ENCODE measurements at regions not wholly inside any gene's neighbourhood (a gene's known extent, or its start where the extent isn't known, plus 50 kb on each side); places are given as distances from the start of the nearest gene placed in this dataset.
A peak's percentile ranks its signal among the peaks of the same experiment; 100 is the strongest.

DNA sequence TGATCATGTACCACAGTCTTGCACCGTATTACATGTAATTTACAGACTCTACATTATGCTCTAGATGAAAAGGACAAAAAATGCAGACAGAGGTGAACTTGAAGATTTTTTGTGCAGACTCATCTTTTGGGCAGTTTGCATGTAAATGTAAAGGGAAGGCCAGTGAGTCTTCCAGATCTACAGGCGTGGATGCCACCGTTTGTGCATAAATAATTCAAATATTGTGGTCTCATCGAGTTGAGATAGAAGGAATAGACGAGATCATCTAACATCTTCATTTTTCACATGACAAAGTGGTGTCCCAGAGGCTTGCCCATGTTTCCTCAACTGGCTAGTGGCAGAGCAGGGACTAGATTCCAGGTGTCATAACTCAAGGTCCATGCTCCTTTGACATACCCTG lies 125.2 kb downstream of the ALX1 start:
- Histone ChIP-seq H3K4me2 (ENCODE audit: extremely low read depth, insufficient read depth, low read length) (no peak overlapping the region), H2AFZ (ENCODE audit: low read length) (no peak overlapping the region), H3K27me3 (ENCODE audit: control insufficient read depth, insufficient read depth, low read length) (no peaks in the 10 kb centered on the region), H4K20me1 (ENCODE audit: control insufficient read depth, extremely low read depth, insufficient read depth, low read length) (no peaks in the 10 kb centered on the region), H3K9ac (ENCODE audit: insufficient read depth, low read length) (no peak overlapping the region), H3K79me2 (ENCODE audit: control insufficient read depth, insufficient read depth, low read length) (no peaks in the 10 kb centered on the region), H3K4me1 (ENCODE audit: control insufficient read depth, extremely low read depth, insufficient read depth, low read length) (no peaks in the 10 kb centered on the region), H3K27ac (ENCODE audit: insufficient read depth, low read length) (no peak overlapping the region), H3K4me3 (replicated peaks in 1 of 4; ENCODE audit: control extremely low read depth in 1 of 4, insufficient read depth in 1 of 4, low read depth in 3 of 4, low read length in 4 of 4) (no peak overlapping the region), H3K36me3 (ENCODE audit: control insufficient read depth, insufficient read depth, low read length) (no peaks in the 10 kb centered on the region), H3K9me3 (ENCODE audit: control insufficient read depth, insufficient read depth, low read depth, low read length) (no peaks in the 10 kb centered on the region)
- DNase-seq (ENCODE audit: low read depth in 2 of 2), result no peak
- TF ChIP-seq EZH2 (IDR thresholded peaks at IDR 0.05; ENCODE audit: low read length, missing control alignments), result no peak
- TF ChIP-seq, protein P1, sequence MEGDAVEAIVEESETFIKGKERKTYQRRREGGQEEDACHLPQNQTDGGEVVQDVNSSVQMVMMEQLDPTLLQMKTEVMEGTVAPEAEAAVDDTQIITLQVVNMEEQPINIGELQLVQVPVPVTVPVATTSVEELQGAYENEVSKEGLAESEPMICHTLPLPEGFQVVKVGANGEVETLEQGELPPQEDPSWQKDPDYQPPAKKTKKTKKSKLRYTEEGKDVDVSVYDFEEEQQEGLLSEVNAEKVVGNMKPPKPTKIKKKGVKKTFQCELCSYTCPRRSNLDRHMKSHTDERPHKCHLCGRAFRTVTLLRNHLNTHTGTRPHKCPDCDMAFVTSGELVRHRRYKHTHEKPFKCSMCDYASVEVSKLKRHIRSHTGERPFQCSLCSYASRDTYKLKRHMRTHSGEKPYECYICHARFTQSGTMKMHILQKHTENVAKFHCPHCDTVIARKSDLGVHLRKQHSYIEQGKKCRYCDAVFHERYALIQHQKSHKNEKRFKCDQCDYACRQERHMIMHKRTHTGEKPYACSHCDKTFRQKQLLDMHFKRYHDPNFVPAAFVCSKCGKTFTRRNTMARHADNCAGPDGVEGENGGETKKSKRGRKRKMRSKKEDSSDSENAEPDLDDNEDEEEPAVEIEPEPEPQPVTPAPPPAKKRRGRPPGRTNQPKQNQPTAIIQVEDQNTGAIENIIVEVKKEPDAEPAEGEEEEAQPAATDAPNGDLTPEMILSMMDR (conservative IDR thresholded peaks at IDR 0.05 in 1 of 2, IDR thresholded peaks at IDR 0.05 in 1 of 2; ENCODE audit: low read depth in 1 of 2, low read length in 2 of 2), result no peak

DNA sequence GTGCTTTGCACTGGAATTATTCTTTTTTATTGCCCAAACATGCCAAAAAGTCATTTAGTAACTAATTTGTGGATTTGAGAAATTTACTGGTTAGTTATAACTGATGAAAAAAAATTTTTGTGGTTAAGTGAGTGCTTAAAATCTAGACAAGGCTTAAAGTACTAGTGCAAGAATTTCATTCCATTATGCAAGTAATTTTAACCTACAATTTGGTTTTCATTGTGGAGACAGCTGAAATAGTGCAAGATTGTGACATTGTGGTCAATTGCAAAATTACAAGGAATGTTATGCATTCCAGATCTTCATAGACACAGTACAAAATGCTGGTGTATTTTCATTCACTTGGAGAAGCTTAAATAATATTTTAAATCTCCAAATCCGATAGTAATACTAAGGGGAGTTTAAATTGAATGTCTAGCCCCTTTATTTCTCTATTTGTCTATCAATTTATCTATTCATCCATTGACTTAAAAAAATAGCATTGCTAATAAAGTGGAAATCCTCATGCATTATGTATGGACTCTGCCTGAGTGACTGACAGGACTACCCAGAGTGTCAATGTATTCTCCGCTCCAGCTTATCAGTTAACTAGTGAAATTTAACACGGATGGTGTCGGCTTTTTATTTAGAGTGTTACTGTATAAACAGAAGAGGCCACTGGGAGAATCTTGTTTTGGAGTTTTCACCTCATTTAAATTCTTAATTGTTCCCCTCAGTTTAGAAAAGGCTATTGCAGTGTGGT lies 125.9 kb downstream of the ALX1 start:
- H3K79me2 ChIP-seq (ENCODE audit: control insufficient read depth, insufficient read depth, low read length), result no peaks in the 10 kb centered on the region
- H4K20me1 ChIP-seq (ENCODE audit: control insufficient read depth, extremely low read depth, insufficient read depth, low read length), result no peaks in the 10 kb centered on the region
- no peaks in the 10 kb centered on the region for H3K36me3 ChIP-seq (ENCODE audit: control insufficient read depth, insufficient read depth, low read length)
- no peak overlapping the region for H3K4me2 ChIP-seq (ENCODE audit: extremely low read depth, insufficient read depth, low read length)
- H3K27me3 ChIP-seq (ENCODE audit: control insufficient read depth, insufficient read depth, low read length), result no peaks in the 10 kb centered on the region
- H3K27ac ChIP-seq (ENCODE audit: insufficient read depth, low read length), result no peak overlapping the region
- H3K9me3 ChIP-seq (ENCODE audit: control insufficient read depth, insufficient read depth, low read depth, low read length), result no peaks in the 10 kb centered on the region
- TF ChIP-seq EZH2 (IDR thresholded peaks at IDR 0.05; ENCODE audit: low read length, missing control alignments), result no peak
- TF ChIP-seq, protein P1 (conservative IDR thresholded peaks at IDR 0.05 in 1 of 2, IDR thresholded peaks at IDR 0.05 in 1 of 2; ENCODE audit: low read depth in 1 of 2, low read length in 2 of 2), result no peak
- no peak overlapping the region for H2AFZ ChIP-seq (ENCODE audit: low read length)
- H3K9ac ChIP-seq (ENCODE audit: insufficient read depth, low read length), result no peak overlapping the region
- DNase-seq (ENCODE audit: low read depth in 2 of 2), result peak; percentile 64 to 79
- no peaks in the 10 kb centered on the region for H3K4me1 ChIP-seq (ENCODE audit: control insufficient read depth, extremely low read depth, insufficient read depth, low read length)
- no peak overlapping the region for H3K4me3 ChIP-seq (replicated peaks in 1 of 4; ENCODE audit: control extremely low read depth in 1 of 4, insufficient read depth in 1 of 4, low read depth in 3 of 4, low read length in 4 of 4)

DNA sequence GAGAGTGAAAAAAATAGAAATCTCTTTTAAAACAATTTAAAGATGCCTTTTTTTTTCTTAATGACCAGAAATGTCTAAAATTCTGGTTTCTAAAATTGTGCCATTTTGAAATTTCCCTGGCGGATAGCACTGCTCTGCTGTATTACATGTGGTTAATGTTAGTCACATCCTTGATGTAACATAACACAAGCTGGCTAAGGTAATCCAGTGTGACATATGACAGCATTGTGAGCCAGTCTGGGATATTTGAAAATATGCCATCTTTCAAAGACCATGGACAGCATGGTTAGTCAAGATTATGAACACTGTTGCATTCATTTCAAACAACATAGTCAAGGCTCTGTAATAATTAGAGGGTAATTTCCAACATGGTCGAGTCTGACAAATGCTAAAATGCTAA lies 133.2 kb downstream of the ALX1 start:
- no peak for DNase-seq (ENCODE audit: low read depth in 2 of 2)
- no peak overlapping the region for H3K9ac ChIP-seq (ENCODE audit: insufficient read depth, low read length)
- TF ChIP-seq EZH2 (IDR thresholded peaks at IDR 0.05; ENCODE audit: low read length, missing control alignments), result no peak
- TF ChIP-seq, protein P1 (conservative IDR thresholded peaks at IDR 0.05 in 1 of 2, IDR thresholded peaks at IDR 0.05 in 1 of 2; ENCODE audit: low read depth in 1 of 2, low read length in 2 of 2), result no peak

More for the DNA sequence above, 133.2 kb downstream of the ALX1 start:
- H3K27me3 ChIP-seq (ENCODE audit: control insufficient read depth, insufficient read depth, low read length), result no peaks in the 10 kb centered on the region
- no peaks in the 10 kb centered on the region for H3K9me3 ChIP-seq (ENCODE audit: control insufficient read depth, insufficient read depth, low read depth, low read length)
- no peaks in the 10 kb centered on the region for H3K36me3 ChIP-seq (ENCODE audit: control insufficient read depth, insufficient read depth, low read length)
- H4K20me1 ChIP-seq (ENCODE audit: control insufficient read depth, extremely low read depth, insufficient read depth, low read length), result no peaks in the 10 kb centered on the region
- H2AFZ ChIP-seq (ENCODE audit: low read length), result no peak overlapping the region
- H3K4me2 ChIP-seq (ENCODE audit: extremely low read depth, insufficient read depth, low read length), result no peak overlapping the region
- H3K4me1 ChIP-seq (ENCODE audit: control insufficient read depth, extremely low read depth, insufficient read depth, low read length), result no peaks in the 10 kb centered on the region
- H3K4me3 ChIP-seq (replicated peaks in 1 of 4; ENCODE audit: control extremely low read depth in 1 of 4, insufficient read depth in 1 of 4, low read depth in 3 of 4, low read length in 4 of 4), result no peak overlapping the region
- no peak overlapping the region for H3K27ac ChIP-seq (ENCODE audit: insufficient read depth, low read length)
- no peaks in the 10 kb centered on the region for H3K79me2 ChIP-seq (ENCODE audit: control insufficient read depth, insufficient read depth, low read length)
